PC-9 (cell line): ENCODE measurements at regions not wholly inside any gene's neighbourhood (a gene's known extent, or its start where the extent isn't known, plus 50 kb on each side); places are given as distances from the start of the nearest gene placed in this dataset.

Source experiments
- EZH2 ChIP-seq: fragments of 200-600 bp; sonication (generic); IDR thresholded peaks from 2 replicates; pipeline ENCODE4 v1.8.0; 2017; ENCODE audit warnings: antibody characterized with exemption, low read depth
- TF ChIP-seq, protein P1 (sequence below): fragments of 200-600 bp; sonication (generic); conservative IDR thresholded peaks from 2 replicates; pipeline ENCODE4 v1.6.1; 2017; ENCODE audit warnings: mixed run types, antibody characterized with exemption, mild to moderate bottlenecking, moderate library complexity

- TF ChIP-seq, protein P1, sequence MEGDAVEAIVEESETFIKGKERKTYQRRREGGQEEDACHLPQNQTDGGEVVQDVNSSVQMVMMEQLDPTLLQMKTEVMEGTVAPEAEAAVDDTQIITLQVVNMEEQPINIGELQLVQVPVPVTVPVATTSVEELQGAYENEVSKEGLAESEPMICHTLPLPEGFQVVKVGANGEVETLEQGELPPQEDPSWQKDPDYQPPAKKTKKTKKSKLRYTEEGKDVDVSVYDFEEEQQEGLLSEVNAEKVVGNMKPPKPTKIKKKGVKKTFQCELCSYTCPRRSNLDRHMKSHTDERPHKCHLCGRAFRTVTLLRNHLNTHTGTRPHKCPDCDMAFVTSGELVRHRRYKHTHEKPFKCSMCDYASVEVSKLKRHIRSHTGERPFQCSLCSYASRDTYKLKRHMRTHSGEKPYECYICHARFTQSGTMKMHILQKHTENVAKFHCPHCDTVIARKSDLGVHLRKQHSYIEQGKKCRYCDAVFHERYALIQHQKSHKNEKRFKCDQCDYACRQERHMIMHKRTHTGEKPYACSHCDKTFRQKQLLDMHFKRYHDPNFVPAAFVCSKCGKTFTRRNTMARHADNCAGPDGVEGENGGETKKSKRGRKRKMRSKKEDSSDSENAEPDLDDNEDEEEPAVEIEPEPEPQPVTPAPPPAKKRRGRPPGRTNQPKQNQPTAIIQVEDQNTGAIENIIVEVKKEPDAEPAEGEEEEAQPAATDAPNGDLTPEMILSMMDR, result no peak
- TF ChIP-seq EZH2, result no peak
Observed at GRCh38 chr16:62642677-62643076, 606.4 kb upstream of the CDH8 start.
